ENCODE measurements at regions not wholly inside any gene's neighbourhood (a gene's known extent, or its start where the extent isn't known, plus 50 kb on each side); places are given as distances from the start of the nearest gene placed in this dataset.

- FAIRE-seq (no peak), DNase-seq (ENCODE audit: insufficient read length, low spot score) (no peak)
Measured at GRCh38 chr1:195026792-195027191, 1581.4 kb downstream of the KCNT2 start.

- no peak for DNase-seq (ENCODE audit: insufficient read length, low spot score)
- FAIRE-seq: no peak
Measured at GRCh38 chr1:195019385-195019784, 1588.9 kb downstream of the KCNT2 start.

- DNase-seq (ENCODE audit: insufficient read length, low spot score): no peak
- no peak for FAIRE-seq
Measured at GRCh38 chr1:195012995-195013394, 1595.2 kb downstream of the KCNT2 start.

- FAIRE-seq (no peak), DNase-seq (ENCODE audit: insufficient read length, low spot score) (no peak)
Measured at GRCh38 chr1:195005338-195005737, 1602.9 kb downstream of the KCNT2 start.

- FAIRE-seq (no peak), DNase-seq (ENCODE audit: insufficient read length, low spot score) (no peak)
Measured at GRCh38 chr1:194990483-194990882, 1617.8 kb downstream of the KCNT2 start.

- FAIRE-seq: no peak
Measured at GRCh38 chr1:194975913-194976312, 1632.3 kb downstream of the KCNT2 start.

GRCh38 chr1:194968916-194969315 lies 1639.3 kb downstream of the KCNT2 start:
- DNase-seq (ENCODE audit: insufficient read length, low spot score) (no peak), FAIRE-seq (no peak)

More at GRCh38 chr1:194975913-194976312, 1632.3 kb downstream of the KCNT2 start:
- no peak for DNase-seq (ENCODE audit: insufficient read length, low spot score)

GRCh38 chr1:194959795-194960194 lies 1648.4 kb downstream of the KCNT2 start:
- FAIRE-seq: no peak
- no peak for DNase-seq (ENCODE audit: insufficient read length, low spot score)

GRCh38 chr1:194952171-194952570 lies 1656.1 kb downstream of the KCNT2 start:
- FAIRE-seq: no peak

GRCh38 chr1:194950584-194950983 lies 1657.7 kb downstream of the KCNT2 start:
- FAIRE-seq (no peak), DNase-seq (ENCODE audit: insufficient read length, low spot score) (no peak)

More at GRCh38 chr1:194952171-194952570, 1656.1 kb downstream of the KCNT2 start:
- DNase-seq (ENCODE audit: insufficient read length, low spot score): no peak

- no peak for FAIRE-seq
Measured at GRCh38 chr1:194940336-194941030, 1667.8 kb downstream of the KCNT2 start.

GRCh38 chr1:194935864-194936263 lies 1672.4 kb downstream of the KCNT2 start:
- DNase-seq (ENCODE audit: insufficient read length, low spot score) (no peak), FAIRE-seq (no peak)

More at GRCh38 chr1:194940336-194941030, 1667.8 kb downstream of the KCNT2 start:
- DNase-seq (ENCODE audit: insufficient read length, low spot score): no peak

- no peak for DNase-seq (ENCODE audit: insufficient read length, low spot score)
- no peak for FAIRE-seq
Measured at GRCh38 chr1:194931166-194931565, 1677.1 kb downstream of the KCNT2 start.

- DNase-seq (ENCODE audit: insufficient read length, low spot score) (no peak), FAIRE-seq (no peak)
Measured at GRCh38 chr1:194930132-194930531, 1678.1 kb downstream of the KCNT2 start.

- FAIRE-seq: no peak
- DNase-seq (ENCODE audit: insufficient read length, low spot score): no peak
Measured at GRCh38 chr1:194929357-194929756, 1678.9 kb downstream of the KCNT2 start.

GRCh38 chr1:194919146-194919545 lies 1689.1 kb downstream of the KCNT2 start:
- FAIRE-seq (no peak), DNase-seq (ENCODE audit: insufficient read length, low spot score) (no peak)

- DNase-seq (ENCODE audit: insufficient read length, low spot score): no peak
- no peak for FAIRE-seq
Measured at GRCh38 chr1:194917769-194918168, 1690.5 kb downstream of the KCNT2 start.

GRCh38 chr1:194908643-194909042 lies 1699.6 kb downstream of the KCNT2 start:
- DNase-seq (ENCODE audit: insufficient read length, low spot score) (no peak), FAIRE-seq (no peak)

- FAIRE-seq (no peak), DNase-seq (ENCODE audit: insufficient read length, low spot score) (no peak)
Measured at GRCh38 chr1:194903524-194903923, 1704.7 kb downstream of the KCNT2 start.

- DNase-seq (ENCODE audit: insufficient read length, low spot score) (no peak), FAIRE-seq (no peak)
Measured at GRCh38 chr1:194889310-194889709, 1702.9 kb upstream of the B3GALT2 start.

GRCh38 chr1:194870860-194871259 lies 1684.4 kb upstream of the B3GALT2 start:
- FAIRE-seq (no peak), DNase-seq (ENCODE audit: insufficient read length, low spot score) (no peak)

- FAIRE-seq: no peak
- no peak for DNase-seq (ENCODE audit: insufficient read length, low spot score)
Measured at GRCh38 chr1:194866153-194866552, 1679.7 kb upstream of the B3GALT2 start.

GRCh38 chr1:194865383-194865782 lies 1679.0 kb upstream of the B3GALT2 start:
- FAIRE-seq (no peak), DNase-seq (ENCODE audit: insufficient read length, low spot score) (no peak)

Data from GM19239 (cell line).